ENCODE measurements at regions not wholly inside any gene's neighbourhood (a gene's known extent, or its start where the extent isn't known, plus 50 kb on each side); places are given as distances from the start of the nearest gene placed in this dataset.

DNA sequence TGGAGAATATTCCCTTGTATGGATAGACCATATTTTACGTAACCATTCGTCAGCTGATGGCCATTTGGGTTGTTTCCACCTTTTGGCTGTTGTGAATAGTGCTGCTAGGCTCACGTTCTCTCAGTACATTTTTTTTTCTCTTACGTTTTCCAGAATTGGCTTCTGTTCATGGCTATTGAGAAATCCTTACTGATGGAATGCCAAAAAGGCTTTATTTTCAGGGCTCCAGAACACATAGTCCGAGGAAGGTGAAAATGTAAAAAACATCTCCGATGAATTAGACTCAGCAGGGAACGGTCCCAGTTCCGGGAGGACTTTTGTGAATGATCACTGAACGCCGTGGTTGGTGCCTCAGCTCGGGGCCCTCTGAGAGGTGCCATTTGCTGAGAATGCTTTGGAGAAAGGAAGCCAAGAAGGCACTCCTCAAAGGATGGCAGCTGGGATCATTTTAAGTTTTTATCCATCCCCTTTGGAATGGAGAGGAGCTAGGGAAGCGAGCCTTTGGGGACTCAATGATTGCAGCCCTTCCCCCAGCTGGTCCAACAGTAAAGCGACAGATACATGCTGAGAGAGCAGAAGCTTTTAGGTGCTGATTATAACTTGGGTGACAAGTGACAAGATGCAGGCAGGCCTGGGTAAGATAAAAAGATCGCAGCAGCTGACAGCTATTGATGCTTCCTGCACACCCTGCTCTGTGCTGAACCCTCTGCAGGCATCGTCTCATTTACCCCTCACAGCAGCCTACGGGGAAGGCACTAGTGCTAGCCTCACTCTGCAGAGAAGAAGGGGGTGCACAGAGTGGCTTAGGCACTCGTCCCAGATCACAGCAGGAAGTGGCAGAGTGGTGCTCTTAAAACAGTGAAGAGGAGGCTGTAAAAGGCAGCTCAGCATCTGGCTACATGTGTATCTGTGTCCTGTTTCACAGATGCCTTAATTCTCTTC, 133.4 kb upstream of the KCNG1 start:
- Histone ChIP-seq H3K4me1 (ENCODE audit: control insufficient read depth, extremely low read depth, insufficient read depth, low read length) (no peaks in the 10 kb centered on the region), H3K27me3 (ENCODE audit: control insufficient read depth, insufficient read depth, low read length) (peaks cover 15% of the 10 kb centered on the region), H3K4me3 (replicated peaks in 1 of 4; ENCODE audit: control extremely low read depth in 1 of 4, insufficient read depth in 1 of 4, low read depth in 3 of 4, low read length in 4 of 4) (no peak overlapping the region), H3K79me2 (ENCODE audit: control insufficient read depth, insufficient read depth, low read length) (no peaks in the 10 kb centered on the region), H4K20me1 (ENCODE audit: control insufficient read depth, extremely low read depth, insufficient read depth, low read length) (no peaks in the 10 kb centered on the region), H3K9ac (ENCODE audit: insufficient read depth, low read length) (no peak overlapping the region), H3K36me3 (ENCODE audit: control insufficient read depth, insufficient read depth, low read length) (no peaks in the 10 kb centered on the region), H3K4me2 (ENCODE audit: extremely low read depth, insufficient read depth, low read length) (no peak overlapping the region), H3K27ac (ENCODE audit: insufficient read depth, low read length) (no peak overlapping the region), H3K9me3 (ENCODE audit: control insufficient read depth, insufficient read depth, low read depth, low read length) (no peaks in the 10 kb centered on the region), H2AFZ (ENCODE audit: low read length) (no peak overlapping the region)
- TF ChIP-seq CTCF (conservative IDR thresholded peaks at IDR 0.05 in 1 of 2, IDR thresholded peaks at IDR 0.05 in 1 of 2; ENCODE audit: low read depth in 1 of 2, low read length in 2 of 2): no peak
- TF ChIP-seq EZH2 (IDR thresholded peaks at IDR 0.05; ENCODE audit: low read length, missing control alignments): no peak
- peak; percentile 17 to 89 for DNase-seq (ENCODE audit: low read depth in 2 of 2)

DNA sequence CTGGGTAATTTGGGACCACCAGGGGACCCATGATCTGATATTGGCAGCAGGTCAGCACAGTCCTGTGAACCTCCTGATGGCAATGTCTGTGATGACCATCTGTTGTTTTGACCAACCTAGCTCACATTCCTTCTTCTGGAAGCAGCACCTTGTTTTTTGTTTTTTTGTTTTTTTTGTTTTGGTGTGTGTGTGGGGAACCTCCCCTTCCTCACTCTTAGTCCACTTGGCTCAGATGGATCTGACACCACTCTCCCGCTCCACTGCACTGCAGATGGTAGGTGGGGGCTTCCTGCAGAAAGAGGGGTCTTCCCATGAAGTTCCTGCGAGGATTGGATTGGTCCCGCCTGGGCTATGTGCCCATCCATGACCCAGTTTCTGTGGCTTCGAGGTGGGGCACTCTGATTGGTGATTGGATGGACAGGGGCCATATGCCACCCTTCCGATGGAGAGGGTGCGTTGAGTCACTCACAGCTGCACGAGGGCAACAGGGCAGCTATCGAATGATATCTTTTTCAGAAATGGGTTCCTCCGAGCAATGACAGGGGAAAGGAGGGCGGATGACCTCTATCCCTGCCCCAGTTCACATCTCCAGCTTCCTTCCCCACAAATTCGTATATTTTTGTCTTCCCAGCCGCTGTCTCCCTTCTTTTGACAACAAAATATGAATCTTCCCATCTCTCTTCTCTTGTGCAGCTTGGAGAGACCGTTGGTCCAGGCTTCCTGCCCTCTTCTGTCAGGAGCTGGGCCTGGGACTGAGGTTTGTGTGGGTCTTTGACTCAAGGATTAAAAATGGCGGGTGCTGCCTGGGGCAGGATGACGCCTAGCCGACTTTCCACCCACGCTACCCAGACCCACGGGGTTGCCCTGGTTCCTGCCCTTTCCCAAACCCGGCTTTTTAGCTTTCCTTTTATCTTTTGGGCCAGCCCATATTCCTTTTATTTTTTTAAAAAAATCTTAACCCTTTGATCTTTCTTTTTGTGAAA, 132.1 kb upstream of the KCNG1 start:
- Histone ChIP-seq H3K79me2 (ENCODE audit: control insufficient read depth, insufficient read depth, low read length) (no peaks in the 10 kb centered on the region), H3K4me2 (ENCODE audit: extremely low read depth, insufficient read depth, low read length) (no peak overlapping the region), H3K4me1 (ENCODE audit: control insufficient read depth, extremely low read depth, insufficient read depth, low read length) (no peaks in the 10 kb centered on the region), H3K27me3 (ENCODE audit: control insufficient read depth, insufficient read depth, low read length) (peaks cover 15% of the 10 kb centered on the region), H3K27ac (ENCODE audit: insufficient read depth, low read length) (no peak overlapping the region), H4K20me1 (ENCODE audit: control insufficient read depth, extremely low read depth, insufficient read depth, low read length) (no peaks in the 10 kb centered on the region), H3K9me3 (ENCODE audit: control insufficient read depth, insufficient read depth, low read depth, low read length) (no peaks in the 10 kb centered on the region), H3K9ac (ENCODE audit: insufficient read depth, low read length) (no peak overlapping the region), H3K4me3 (replicated peaks in 1 of 4; ENCODE audit: control extremely low read depth in 1 of 4, insufficient read depth in 1 of 4, low read depth in 3 of 4, low read length in 4 of 4) (no peak overlapping the region), H2AFZ (ENCODE audit: low read length) (no peak overlapping the region), H3K36me3 (ENCODE audit: control insufficient read depth, insufficient read depth, low read length) (no peaks in the 10 kb centered on the region)
- DNase-seq (ENCODE audit: low read depth in 2 of 2): no peak
- TF ChIP-seq EZH2 (IDR thresholded peaks at IDR 0.05; ENCODE audit: low read length, missing control alignments) (no peak), CTCF (conservative IDR thresholded peaks at IDR 0.05 in 1 of 2, IDR thresholded peaks at IDR 0.05 in 1 of 2; ENCODE audit: low read depth in 1 of 2, low read length in 2 of 2) (no peak)

All from fibroblast of lung (primary cell).